Right lobe of liver (tissue), 6 donors: ENCODE measurements at regions not wholly inside any gene's neighbourhood (a gene's known extent, or its start where the extent isn't known, plus 50 kb on each side); places are given as distances from the start of the nearest gene placed in this dataset.
"Not testable (repeated sequence)": the region's sequence is repeated elsewhere in the genome, so short reads cannot be mapped to it uniquely, and the experiment has no call there.

ENCODE experiments used
- ATAC-seq, 4 donors: fragments of 200-7000 bp; cut with Tn5 transposase; one replicate each; pipeline ENCODE4 v1.9.1; 2020; ENCODE audit warnings: mild to moderate bottlenecking in 4 of 4, moderate library complexity in 4 of 4
- DNase-seq, 3 donors: peaks; one replicate each; pipeline ENCODE4 v3.0.0-alpha.2; 2020
- H3K27ac ChIP-seq, 3 donors: fragments of 200-600 bp; one replicate each; pipeline ENCODE4 v1.8.0; 2022
- H3K27me3 ChIP-seq, 2 donors: fragments of 200-600 bp; one replicate each; pipeline ENCODE4 v1.8.0; 2022
- H3K36me3 ChIP-seq, 4 donors: fragments of 200-600 bp; sonication (generic) in 1 of 4; one replicate each; pipeline versions ENCODE4 v1.5.1 to v1.8.0; 2017 to 2022; ENCODE audit warnings: control low read depth in 1 of 4
- H3K4me1 ChIP-seq, 4 donors: fragments of 200-600 bp; sonication (generic) in 1 of 4; one replicate each; pipeline versions ENCODE4 v1.5.1 to v1.8.0; 2017 to 2022; ENCODE audit warnings: control low read depth in 1 of 4
- H3K4me3 ChIP-seq, 3 donors: fragments of 200-600 bp; one replicate each; pipeline ENCODE4 v1.8.0; 2022
- H3K9me3 ChIP-seq, 4 donors: fragments of 200-600 bp; sonication (generic) in 1 of 4; one replicate each; pipeline versions ENCODE4 v1.5.1 to v1.8.0; 2017 to 2022; ENCODE audit warnings: control low read depth in 1 of 4
- POLR2A ChIP-seq: fragments of 450-650 bp; IDR thresholded peaks from one replicate; pipeline ENCODE4 v1.6.1; 2017; ENCODE audit warnings: antibody characterized with exemption, mild to moderate bottlenecking
- WGBS: methylation state at CpG from one replicate; pipeline ENCODE4 v1.1.6; 2018; ENCODE audit warnings: low coverage, low lambda C conversion rate; ENCODE audit not compliant: insufficient coverage; ENCODE audit errors: missing lambda C conversion rate; 5-methylcytosine and 5-hydroxymethylcytosine counted together
- intact Hi-C, 2 donors: fragments of 100-400 bp; cut with DNase I; formaldehyde crosslinking; loops; one replicate each; pipeline versions ENCODE4 v1.11.2 to v1.14.1; 2022
- TF ChIP-seq, protein P1 (sequence below), 4 donors: fragments of 200-600 bp in 3 of 4; fragments of 450-650 bp in 1 of 4; IDR thresholded peaks; one replicate each; pipeline versions ENCODE4 v1.5.1 to v1.8.0; 2016 to 2022; ENCODE audit warnings: antibody characterized with exemption in 4 of 4, mild to moderate bottlenecking in 2 of 4
- donor health status: DM: no; HTN: yes; CAD: no.
- donor health status: DM: no; HTN: no; CAD: no.
- donor health status: DM: no; HTN: no; CAD: no.
- donor health status: DM: no; HTN: yes; CAD: no.
- donor health status: DM: no; HTN: yes; CAD: no.

DNA sequence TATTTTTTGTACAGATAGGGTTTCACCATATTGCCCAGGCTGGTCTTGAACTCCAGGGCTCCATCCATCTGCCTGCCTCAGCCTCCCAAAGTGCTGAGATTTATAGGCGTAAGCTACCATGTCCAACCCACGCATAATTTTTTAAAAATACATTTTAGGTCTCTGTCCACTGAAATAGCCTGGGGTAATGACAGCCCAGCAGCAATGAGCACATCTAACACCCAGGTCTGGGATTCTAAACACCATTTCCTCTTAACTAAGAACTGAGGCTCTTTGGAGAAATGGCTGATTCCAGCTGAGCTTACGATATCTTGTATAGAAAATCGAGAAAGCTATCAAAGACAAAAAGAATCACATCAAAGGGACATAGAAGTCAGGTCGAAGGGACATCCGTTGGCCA lies 245.3 kb downstream of the PARN start:
- no peak overlapping the region for H3K27ac ChIP-seq
- H3K4me3 ChIP-seq, result no peak overlapping the region
- H3K9me3 ChIP-seq, result no peaks in the 10 kb centered on the region
- no peaks in the 10 kb centered on the region for H3K36me3 ChIP-seq
- ATAC-seq (no peak), DNase-seq (no peak)
- H3K4me1 ChIP-seq, result no peaks in the 10 kb centered on the region
- H3K27me3 ChIP-seq, result no peaks in the 10 kb centered on the region
- intact Hi-C loops, result no loop called here
- TF ChIP-seq, protein P1, sequence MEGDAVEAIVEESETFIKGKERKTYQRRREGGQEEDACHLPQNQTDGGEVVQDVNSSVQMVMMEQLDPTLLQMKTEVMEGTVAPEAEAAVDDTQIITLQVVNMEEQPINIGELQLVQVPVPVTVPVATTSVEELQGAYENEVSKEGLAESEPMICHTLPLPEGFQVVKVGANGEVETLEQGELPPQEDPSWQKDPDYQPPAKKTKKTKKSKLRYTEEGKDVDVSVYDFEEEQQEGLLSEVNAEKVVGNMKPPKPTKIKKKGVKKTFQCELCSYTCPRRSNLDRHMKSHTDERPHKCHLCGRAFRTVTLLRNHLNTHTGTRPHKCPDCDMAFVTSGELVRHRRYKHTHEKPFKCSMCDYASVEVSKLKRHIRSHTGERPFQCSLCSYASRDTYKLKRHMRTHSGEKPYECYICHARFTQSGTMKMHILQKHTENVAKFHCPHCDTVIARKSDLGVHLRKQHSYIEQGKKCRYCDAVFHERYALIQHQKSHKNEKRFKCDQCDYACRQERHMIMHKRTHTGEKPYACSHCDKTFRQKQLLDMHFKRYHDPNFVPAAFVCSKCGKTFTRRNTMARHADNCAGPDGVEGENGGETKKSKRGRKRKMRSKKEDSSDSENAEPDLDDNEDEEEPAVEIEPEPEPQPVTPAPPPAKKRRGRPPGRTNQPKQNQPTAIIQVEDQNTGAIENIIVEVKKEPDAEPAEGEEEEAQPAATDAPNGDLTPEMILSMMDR (IDR thresholded peaks at IDR 0.05), result no peak
- no peak for TF ChIP-seq POLR2A
- WGBS, result 95% methylated on average over 4 of the region's 6 CpGs

DNA sequence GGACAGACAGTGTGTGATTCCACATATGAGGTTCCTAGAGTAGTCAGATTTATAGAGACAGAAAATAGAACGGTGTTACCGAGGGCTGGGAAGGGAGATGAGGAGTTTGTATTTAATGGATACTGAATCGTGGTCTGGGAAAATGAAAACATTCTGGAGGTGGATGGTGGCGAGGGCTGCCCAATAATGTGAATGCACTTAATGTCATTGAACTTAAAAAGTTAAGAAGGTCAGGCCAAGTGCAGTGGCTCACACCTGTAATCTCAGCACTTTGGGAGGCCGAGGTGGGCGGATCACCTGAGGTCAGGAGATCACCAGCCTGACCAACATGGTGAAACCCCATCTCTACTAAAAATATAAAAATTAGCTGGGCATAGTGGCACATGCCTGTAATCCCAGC lies 246.2 kb downstream of the PARN start:
- peak in 2 of 4 donors; percentile 53 to 58 for ATAC-seq
- intact Hi-C loops, result not testable (repeated sequence)

DNA sequence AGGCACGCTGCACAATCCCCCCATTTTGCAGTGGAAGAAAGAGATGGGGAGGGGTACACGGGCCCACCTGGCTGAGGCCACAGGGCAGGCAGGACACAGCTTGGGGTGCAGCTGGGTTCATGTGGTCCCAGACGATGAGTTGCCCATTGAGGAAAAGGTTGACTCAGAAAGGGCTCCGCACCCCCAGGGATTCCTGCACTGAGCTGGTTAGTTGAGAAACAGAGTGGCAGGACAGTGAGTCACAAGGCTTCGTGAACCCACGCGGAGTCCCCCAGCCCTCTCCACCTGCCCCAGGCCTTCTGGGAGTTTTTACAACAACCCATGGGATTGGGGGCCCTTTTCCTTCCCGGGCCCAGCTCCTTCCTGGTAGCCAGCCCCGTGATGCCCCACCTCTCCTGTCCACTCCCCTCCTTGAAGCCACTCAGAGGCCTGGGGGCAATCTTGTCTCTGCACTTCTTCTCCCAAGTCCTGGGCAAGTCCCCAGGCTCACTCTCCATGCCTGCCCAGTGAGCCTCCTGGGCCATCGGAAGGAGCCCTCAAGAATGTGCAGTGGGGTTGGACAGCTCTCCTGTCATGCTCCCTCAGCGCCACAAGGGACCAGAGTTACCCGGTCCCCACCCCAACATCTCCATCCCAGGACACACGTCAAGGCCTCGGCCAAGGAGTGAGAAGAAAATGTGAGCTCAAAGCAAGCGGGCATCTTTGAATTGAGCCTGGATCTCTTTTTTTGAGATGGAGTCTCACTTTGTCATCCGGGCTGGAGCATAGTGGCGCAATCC lies 251.2 kb downstream of the PARN start:
- H3K27me3 ChIP-seq, result no peaks in the 10 kb centered on the region
- H3K27ac ChIP-seq, result no peak overlapping the region
- intact Hi-C loops, result no loop called here
- no peak for ATAC-seq
- 91% methylated on average over 4 of the region's 17 CpGs for WGBS
- H3K4me1 ChIP-seq, result no peaks in the 10 kb centered on the region
- DNase-seq, result no peak
- no peak for TF ChIP-seq POLR2A
- TF ChIP-seq, protein P1 (IDR thresholded peaks at IDR 0.05), result no peak
- no peaks in the 10 kb centered on the region for H3K9me3 ChIP-seq
- no peaks in the 10 kb centered on the region for H3K36me3 ChIP-seq
- H3K4me3 ChIP-seq, result no peak overlapping the region

More for the DNA sequence above, 246.2 kb downstream of the PARN start:
- H3K4me1 ChIP-seq, H3K4me3 ChIP-seq, H3K9me3 ChIP-seq, H3K36me3 ChIP-seq, DNase-seq, H3K27ac ChIP-seq, H3K27me3 ChIP-seq: not testable (repeated sequence)
- 57% methylated on average over 4 of the region's 6 CpGs for WGBS

DNA sequence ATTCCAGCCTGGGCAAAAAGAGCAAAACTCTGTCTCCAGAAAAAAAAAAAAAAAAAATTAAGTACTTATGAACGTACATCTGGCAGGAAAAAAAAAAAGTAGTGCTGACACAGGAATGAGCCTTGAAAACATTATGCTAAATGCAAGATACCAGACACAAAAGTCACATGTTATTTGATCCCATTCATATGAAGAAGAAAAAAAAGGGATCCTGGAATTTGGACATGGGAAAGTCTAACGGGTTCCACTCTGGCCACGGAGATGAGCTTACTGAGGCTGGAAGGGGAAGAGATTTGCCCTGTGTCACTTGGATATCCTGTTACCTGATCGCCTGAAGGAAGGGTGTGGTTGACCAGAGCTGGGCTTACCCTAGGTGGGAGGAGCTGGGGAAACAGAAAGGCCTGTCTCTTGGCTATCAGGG lies 251.9 kb downstream of the PARN start:
- no peak for ATAC-seq
- no peak for DNase-seq
- no peaks in the 10 kb centered on the region for H3K36me3 ChIP-seq
- no peak for TF ChIP-seq POLR2A
- TF ChIP-seq, protein P1 (IDR thresholded peaks at IDR 0.05), result no peak
- no peak overlapping the region for H3K4me3 ChIP-seq
- intact Hi-C loops, result no loop called here
- no peaks in the 10 kb centered on the region for H3K27me3 ChIP-seq
- H3K9me3 ChIP-seq, result no peaks in the 10 kb centered on the region
- no peak overlapping the region for H3K27ac ChIP-seq
- H3K4me1 ChIP-seq, result no peaks in the 10 kb centered on the region
- 54% methylated on average over 4 of the region's 4 CpGs for WGBS

DNA sequence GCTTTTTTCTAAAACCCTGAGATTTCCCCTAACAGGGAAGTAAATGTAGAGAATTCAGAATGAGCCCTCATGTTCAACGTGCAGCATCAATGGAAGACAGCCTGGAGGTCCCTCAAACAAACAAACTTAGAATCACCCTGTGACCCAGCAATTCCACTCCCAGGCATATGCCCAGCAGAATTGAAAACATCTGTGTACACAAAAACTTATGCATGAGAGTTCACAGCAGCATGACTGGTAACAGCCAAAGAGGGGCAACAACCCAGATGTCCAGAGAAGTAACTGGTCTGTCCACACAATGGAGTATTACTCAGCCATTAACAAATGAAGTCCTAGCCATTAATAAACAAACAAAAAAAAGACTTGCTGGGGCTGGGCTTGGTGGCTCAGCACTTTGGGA lies 252.7 kb downstream of the PARN start:
- Histone ChIP-seq H3K27ac (no peak overlapping the region), H3K4me3 (no peak overlapping the region), H3K27me3 (no peaks in the 10 kb centered on the region), H3K36me3 (no peaks in the 10 kb centered on the region), H3K4me1 (no peaks in the 10 kb centered on the region), H3K9me3 (no peaks in the 10 kb centered on the region)
- WGBS, result 50% methylated on average over 1 of the region's 1 CpG
- no peak for TF ChIP-seq POLR2A
- TF ChIP-seq, protein P1 (IDR thresholded peaks at IDR 0.05), result no peak
- ATAC-seq, result no peak
- DNase-seq, result no peak
- intact Hi-C loops, result no loop called here
